ENCODE measurements at regions not wholly inside any gene's neighbourhood (a gene's known extent, or its start where the extent isn't known, plus 50 kb on each side); places are given as distances from the start of the nearest gene placed in this dataset.

- Histone ChIP-seq H3K9me3 (ENCODE audit: control insufficient read depth, low read length) (no peaks in the 10 kb centered on the region), H3K36me3 (ENCODE audit: control insufficient read depth, insufficient read depth, low read length) (no peaks in the 10 kb centered on the region), H3K27me3 (ENCODE audit: control insufficient read depth, insufficient read depth, low read length) (no peaks in the 10 kb centered on the region), H3K4me3 (ENCODE audit: low read length) (no peak overlapping the region), H3K4me1 (ENCODE audit: control insufficient read depth, insufficient read depth, low read length) (no peaks in the 10 kb centered on the region), H3K9ac (ENCODE audit: low read length) (no peak overlapping the region)
These were observed 179.0 kb downstream of the LPIN1 start for GRCh38 chr2:11925295-11926066.

GRCh38 chr2:11930211-11930761, 183.9 kb downstream of the LPIN1 start:
- Histone ChIP-seq H3K36me3 (ENCODE audit: control insufficient read depth, insufficient read depth, low read length) (no peaks in the 10 kb centered on the region), H3K9me3 (ENCODE audit: control insufficient read depth, low read length) (no peaks in the 10 kb centered on the region), H3K4me1 (ENCODE audit: control insufficient read depth, insufficient read depth, low read length) (no peaks in the 10 kb centered on the region), H3K9ac (ENCODE audit: low read length) (no peak overlapping the region), H3K4me3 (ENCODE audit: low read length) (no peak overlapping the region), H3K27me3 (ENCODE audit: control insufficient read depth, insufficient read depth, low read length) (no peaks in the 10 kb centered on the region)

DNA sequence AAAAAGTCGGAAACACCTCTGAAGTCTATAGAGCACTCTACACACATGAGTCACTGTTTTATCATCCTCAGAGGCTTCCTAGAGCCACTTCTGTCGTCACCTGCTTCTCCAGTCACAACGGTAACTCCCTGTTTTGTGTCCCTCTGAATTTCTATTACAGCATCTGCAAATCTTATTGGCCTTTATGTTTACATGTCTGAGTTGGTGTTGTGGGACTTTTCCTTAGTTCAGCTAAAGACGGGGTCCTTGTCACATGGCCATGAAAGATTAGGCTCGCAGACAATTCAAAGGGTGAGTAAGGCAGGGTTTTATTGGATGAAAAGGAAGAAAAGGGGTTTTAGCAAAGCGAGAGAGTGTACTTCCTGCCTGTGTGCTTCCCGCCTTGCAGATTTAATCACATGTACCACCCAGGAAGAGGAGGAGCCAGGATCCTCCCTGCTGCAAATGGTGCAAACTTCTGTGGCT, 185.6 kb downstream of the LPIN1 start:
- no peaks in the 10 kb centered on the region for H3K9me3 ChIP-seq (ENCODE audit: control insufficient read depth, low read length)
- H3K4me3 ChIP-seq (ENCODE audit: low read length) = no peak overlapping the region
- H3K27me3 ChIP-seq (ENCODE audit: control insufficient read depth, insufficient read depth, low read length) = no peaks in the 10 kb centered on the region
- no peaks in the 10 kb centered on the region for H3K4me1 ChIP-seq (ENCODE audit: control insufficient read depth, insufficient read depth, low read length)
- no peaks in the 10 kb centered on the region for H3K36me3 ChIP-seq (ENCODE audit: control insufficient read depth, insufficient read depth, low read length)
- H3K9ac ChIP-seq (ENCODE audit: low read length) = no peak overlapping the region

- Histone ChIP-seq H3K4me1 (ENCODE audit: control insufficient read depth, insufficient read depth, low read length) (no peaks in the 10 kb centered on the region), H3K9me3 (ENCODE audit: control insufficient read depth, low read length) (no peaks in the 10 kb centered on the region), H3K9ac (ENCODE audit: low read length) (no peak overlapping the region), H3K4me3 (ENCODE audit: low read length) (no peak overlapping the region), H3K27me3 (ENCODE audit: control insufficient read depth, insufficient read depth, low read length) (no peaks in the 10 kb centered on the region), H3K36me3 (ENCODE audit: control insufficient read depth, insufficient read depth, low read length) (no peaks in the 10 kb centered on the region)
These were observed 186.5 kb downstream of the LPIN1 start for GRCh38 chr2:11932962-11933361.

GRCh38 chr2:11933854-11934253, 187.4 kb downstream of the LPIN1 start:
- no peak overlapping the region for H3K9ac ChIP-seq (ENCODE audit: low read length)
- no peak overlapping the region for H3K4me3 ChIP-seq (ENCODE audit: low read length)
- H3K36me3 ChIP-seq (ENCODE audit: control insufficient read depth, insufficient read depth, low read length) = no peaks in the 10 kb centered on the region
- H3K27me3 ChIP-seq (ENCODE audit: control insufficient read depth, insufficient read depth, low read length) = no peaks in the 10 kb centered on the region
- no peaks in the 10 kb centered on the region for H3K4me1 ChIP-seq (ENCODE audit: control insufficient read depth, insufficient read depth, low read length)
- H3K9me3 ChIP-seq (ENCODE audit: control insufficient read depth, low read length) = no peaks in the 10 kb centered on the region

- Histone ChIP-seq H3K4me3 (ENCODE audit: low read length) (no peak overlapping the region), H3K9ac (ENCODE audit: low read length) (no peak overlapping the region), H3K27me3 (ENCODE audit: control insufficient read depth, insufficient read depth, low read length) (no peaks in the 10 kb centered on the region), H3K9me3 (ENCODE audit: control insufficient read depth, low read length) (no peaks in the 10 kb centered on the region), H3K4me1 (ENCODE audit: control insufficient read depth, insufficient read depth, low read length) (no peaks in the 10 kb centered on the region), H3K36me3 (ENCODE audit: control insufficient read depth, insufficient read depth, low read length) (no peaks in the 10 kb centered on the region)
These were observed 190.3 kb downstream of the LPIN1 start for GRCh38 chr2:11936761-11937160.

DNA sequence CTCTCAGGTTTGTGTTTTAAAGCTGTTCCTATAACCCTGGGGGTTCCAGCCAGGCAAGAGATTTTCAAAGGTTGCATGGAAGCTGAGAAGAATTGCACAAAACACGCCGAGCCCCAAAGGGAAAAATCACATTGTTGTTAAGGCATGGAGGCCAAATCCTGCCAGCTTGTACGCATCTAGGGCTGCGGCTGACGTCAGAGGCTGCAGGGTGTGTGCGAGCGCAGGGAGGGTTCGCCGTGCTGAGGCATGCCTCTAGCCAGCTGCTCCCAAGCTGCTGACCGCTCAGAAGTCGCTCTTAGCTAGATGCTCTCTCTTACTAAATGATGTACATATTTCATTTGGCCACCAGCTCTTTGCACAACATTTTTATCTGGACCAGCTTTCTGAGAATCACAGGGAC, 191.8 kb downstream of the LPIN1 start:
- Histone ChIP-seq H3K4me1 (ENCODE audit: control insufficient read depth, insufficient read depth, low read length) (no peaks in the 10 kb centered on the region), H3K36me3 (ENCODE audit: control insufficient read depth, insufficient read depth, low read length) (no peaks in the 10 kb centered on the region)

GRCh38 chr2:11939523-11939922, 193.1 kb downstream of the LPIN1 start:
- Histone ChIP-seq H3K36me3 (ENCODE audit: control insufficient read depth, insufficient read depth, low read length) (no peaks in the 10 kb centered on the region), H3K9me3 (ENCODE audit: control insufficient read depth, low read length) (no peaks in the 10 kb centered on the region), H3K4me1 (ENCODE audit: control insufficient read depth, insufficient read depth, low read length) (no peaks in the 10 kb centered on the region)

More for the DNA sequence above, 191.8 kb downstream of the LPIN1 start:
- Histone ChIP-seq H3K4me3 (ENCODE audit: low read length) (no peak overlapping the region), H3K9me3 (ENCODE audit: control insufficient read depth, low read length) (no peaks in the 10 kb centered on the region), H3K27me3 (ENCODE audit: control insufficient read depth, insufficient read depth, low read length) (no peaks in the 10 kb centered on the region), H3K9ac (ENCODE audit: low read length) (no peak overlapping the region)

DNA sequence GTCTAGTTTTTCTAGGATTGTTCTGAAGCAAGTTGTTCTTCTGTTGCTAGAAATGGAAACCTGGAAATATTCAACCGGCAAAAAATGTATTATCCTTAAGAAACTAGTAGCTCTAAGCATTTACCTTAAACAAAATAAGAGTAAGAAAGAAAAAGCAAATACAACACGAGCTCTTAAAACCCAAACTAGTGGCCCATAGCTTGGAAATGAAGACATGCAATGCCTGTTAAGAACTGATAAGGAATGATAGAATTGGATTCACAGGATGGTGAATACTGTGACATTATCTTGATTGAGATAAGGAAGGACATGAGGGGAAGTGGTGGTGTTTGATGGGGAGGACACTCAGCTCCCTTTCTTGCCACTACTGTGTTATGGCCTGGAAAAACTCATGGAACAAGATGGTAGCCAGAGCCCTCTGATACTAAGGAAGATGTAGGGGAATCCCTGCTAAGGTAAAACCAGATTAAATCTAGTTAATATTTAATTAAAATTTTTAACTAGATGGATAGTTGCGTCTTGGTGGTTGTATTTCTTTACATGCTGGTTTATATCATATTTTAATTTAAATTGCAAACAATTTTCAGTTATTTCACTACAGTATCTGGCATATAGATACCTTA, 193.8 kb downstream of the LPIN1 start:
- Histone ChIP-seq H3K36me3 (ENCODE audit: control insufficient read depth, insufficient read depth, low read length) (no peaks in the 10 kb centered on the region), H3K9ac (ENCODE audit: low read length) (no peak overlapping the region), H3K4me3 (ENCODE audit: low read length) (no peak overlapping the region), H3K4me1 (ENCODE audit: control insufficient read depth, insufficient read depth, low read length) (no peaks in the 10 kb centered on the region), H3K27me3 (ENCODE audit: control insufficient read depth, insufficient read depth, low read length) (no peaks in the 10 kb centered on the region), H3K9me3 (ENCODE audit: control insufficient read depth, low read length) (no peaks in the 10 kb centered on the region)

More at GRCh38 chr2:11939523-11939922, 193.1 kb downstream of the LPIN1 start:
- Histone ChIP-seq H3K9ac (ENCODE audit: low read length) (no peak overlapping the region), H3K4me3 (ENCODE audit: low read length) (no peak overlapping the region), H3K27me3 (ENCODE audit: control insufficient read depth, insufficient read depth, low read length) (no peaks in the 10 kb centered on the region)

- no peaks in the 10 kb centered on the region for H3K4me1 ChIP-seq (ENCODE audit: control insufficient read depth, insufficient read depth, low read length)
- no peaks in the 10 kb centered on the region for H3K36me3 ChIP-seq (ENCODE audit: control insufficient read depth, insufficient read depth, low read length)
- H3K27me3 ChIP-seq (ENCODE audit: control insufficient read depth, insufficient read depth, low read length) = no peaks in the 10 kb centered on the region
- H3K9ac ChIP-seq (ENCODE audit: low read length) = no peak overlapping the region
- no peaks in the 10 kb centered on the region for H3K9me3 ChIP-seq (ENCODE audit: control insufficient read depth, low read length)
- H3K4me3 ChIP-seq (ENCODE audit: low read length) = no peak overlapping the region
These were observed 194.4 kb downstream of the LPIN1 start for GRCh38 chr2:11940799-11941198.

DNA sequence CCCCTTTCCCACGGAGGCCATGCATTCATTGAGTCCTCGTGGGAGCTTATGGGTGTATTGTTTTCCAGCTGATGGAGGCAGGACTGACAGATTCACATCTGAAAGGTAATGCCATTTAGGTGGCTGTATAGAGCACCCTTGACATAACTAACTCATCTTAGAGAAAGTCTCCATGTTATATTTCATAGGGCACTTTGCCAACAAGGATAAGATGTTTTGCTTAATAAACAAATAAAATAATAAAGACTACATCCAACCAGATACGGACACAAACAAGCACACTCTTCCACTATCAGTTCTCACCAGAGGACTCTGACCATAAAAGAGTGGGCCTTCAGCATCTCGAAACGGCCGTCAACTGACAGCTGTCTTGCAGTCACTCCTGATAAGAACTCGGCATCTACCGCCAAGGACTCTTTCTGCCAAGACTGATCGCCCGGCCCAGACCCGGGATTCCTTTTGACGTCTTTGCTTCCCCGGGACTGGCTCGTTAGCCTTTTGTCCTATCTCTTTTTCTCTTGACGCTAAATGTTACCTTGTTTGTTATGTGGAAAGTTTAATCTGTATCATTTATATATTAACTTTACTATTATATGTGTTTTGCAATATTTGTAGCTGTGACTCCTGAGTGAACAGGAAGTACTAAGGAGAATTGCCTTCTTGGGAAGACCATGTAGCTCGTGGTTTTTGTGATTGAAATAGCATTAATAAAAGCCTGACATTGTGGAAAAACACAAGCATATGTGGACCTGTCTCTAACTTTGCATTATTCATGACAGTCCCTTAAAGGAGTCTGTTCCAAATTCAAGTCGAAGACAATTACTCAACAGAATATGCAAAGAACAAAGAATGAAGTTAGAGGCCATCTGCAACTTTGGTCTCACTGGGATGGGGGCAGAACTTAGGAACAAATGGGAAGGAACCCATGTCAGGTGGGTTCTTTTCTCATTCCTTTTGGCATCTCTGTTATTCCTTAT, 195.1 kb downstream of the LPIN1 start:
- Histone ChIP-seq H3K36me3 (ENCODE audit: control insufficient read depth, insufficient read depth, low read length) (no peaks in the 10 kb centered on the region), H3K4me1 (ENCODE audit: control insufficient read depth, insufficient read depth, low read length) (no peaks in the 10 kb centered on the region), H3K9ac (ENCODE audit: low read length) (no peak overlapping the region), H3K4me3 (ENCODE audit: low read length) (no peak overlapping the region), H3K9me3 (ENCODE audit: control insufficient read depth, low read length) (no peaks in the 10 kb centered on the region), H3K27me3 (ENCODE audit: control insufficient read depth, insufficient read depth, low read length) (no peaks in the 10 kb centered on the region)

Data from mucosa of stomach (tissue), 1 donor.